Activated B cell treated with CpG ODN at 0.5 μM for 24 hours (primary cell): ENCODE measurements at regions not wholly inside any gene's neighbourhood (a gene's known extent, or its start where the extent isn't known, plus 50 kb on each side); places are given as distances from the start of the nearest gene placed in this dataset.

Experiments
- ATAC-seq: fragments of 200-7000 bp; cut with Tn5 transposase; one replicate; pipeline ENCODE4 v1.10.0; 2021; ENCODE audit warnings: low read depth, mild to moderate bottlenecking, moderate library complexity
- CTCF ChIA-PET: fragments of 350-600 bp; sonication (Branson Sonifier 250); formaldehyde crosslinking; loops from one replicate; lab custom pipeline; 2021; ENCODE audit warnings: antibody characterized with exemption; lab: Charles Lee
- POLR2A ChIA-PET: fragments of 350-600 bp; sonication (Branson Sonifier 250); formaldehyde crosslinking; loops from one replicate; lab custom pipeline; 2021; ENCODE audit warnings: antibody characterized with exemption; lab: Charles Lee
- DNase-seq: peaks from one replicate; pipeline ENCODE4 v3.0.0; 2022
- H3K27ac Mint-ChIP-seq: one replicate; pipeline ENCODE4 v1.8.0; 2020; ENCODE audit warnings: mixed read lengths
- H3K27me3 Mint-ChIP-seq: one replicate; pipeline ENCODE4 v1.8.0; 2021; ENCODE audit warnings: mixed read lengths
- H3K36me3 Mint-ChIP-seq: one replicate; pipeline ENCODE4 v1.8.0; 2021; ENCODE audit warnings: low read depth, mixed read lengths
- H3K4me1 Mint-ChIP-seq: one replicate; pipeline ENCODE4 v1.8.0; 2021; ENCODE audit warnings: mixed read lengths
- H3K4me3 Mint-ChIP-seq: one replicate; pipeline ENCODE4 v1.8.0; 2020; ENCODE audit warnings: mild to moderate bottlenecking, mixed read lengths
- H3K9me3 Mint-ChIP-seq: one replicate; pipeline ENCODE4 v1.8.0; 2020; ENCODE audit warnings: mixed read lengths
- CTCF ChIP-seq: fragments of 200-600 bp; IDR thresholded peaks from one replicate; pipeline ENCODE4 v1.8.0; 2022; ENCODE audit warnings: antibody characterized with exemption, mild to moderate bottlenecking
- intact Hi-C: fragments of 100-400 bp; cut with micrococcal nuclease; formaldehyde crosslinking; loops from one replicate; pipeline ENCODE4 v1.15.1; 2024

GRCh38 chr2:242011516-242011915 lies 142.0 kb downstream of the RTP5 start:
- DNase-seq: no peak
- Mint-ChIP-seq H3K36me3 (no peaks in the 10 kb centered on the region), H3K27ac (no peak overlapping the region), H3K9me3 (no peaks in the 10 kb centered on the region), H3K4me1 (peaks cover 16% of the 10 kb centered on the region), H3K4me3 (no peak overlapping the region), H3K27me3 (no peaks in the 10 kb centered on the region)
- ATAC-seq: peak; percentile 21
- CTCF ChIA-PET: no interaction called here
- intact Hi-C loops: no loop called here
- POLR2A ChIA-PET: no interaction called here
- no peak for TF ChIP-seq CTCF

GRCh38 chr2:242011991-242012764 lies 142.6 kb downstream of the RTP5 start:
- no peaks in the 10 kb centered on the region for H3K36me3 Mint-ChIP-seq
- intact Hi-C loops: no loop called here
- H3K27me3 Mint-ChIP-seq: no peaks in the 10 kb centered on the region
- H3K9me3 Mint-ChIP-seq: no peaks in the 10 kb centered on the region
- H3K4me1 Mint-ChIP-seq: peaks cover 20% of the 10 kb centered on the region
- ATAC-seq (no peak), DNase-seq (no peak)
- TF ChIP-seq CTCF: no peak
- CTCF ChIA-PET: no interaction called here
- POLR2A ChIA-PET: no interaction called here
- H3K27ac Mint-ChIP-seq: peak overlapping the region; percentile 33
- no peak overlapping the region for H3K4me3 Mint-ChIP-seq

GRCh38 chr2:242012956-242013764 lies 143.6 kb downstream of the RTP5 start:
- ChIA-PET CTCF (no interaction called here), POLR2A (no interaction called here)
- Mint-ChIP-seq H3K4me1 (peaks cover 23% of the 10 kb centered on the region), H3K27ac (no peak overlapping the region), H3K36me3 (no peaks in the 10 kb centered on the region), H3K27me3 (no peaks in the 10 kb centered on the region), H3K4me3 (no peak overlapping the region), H3K9me3 (no peaks in the 10 kb centered on the region)
- no peak for DNase-seq
- no peak for TF ChIP-seq CTCF
- intact Hi-C loops: no loop called here
- no peak for ATAC-seq

- DNase-seq (no peak), ATAC-seq (no peak)
- Mint-ChIP-seq H3K27ac (no peak overlapping the region), H3K4me3 (no peak overlapping the region), H3K9me3 (no peaks in the 10 kb centered on the region), H3K36me3 (no peaks in the 10 kb centered on the region), H3K27me3 (no peaks in the 10 kb centered on the region), H3K4me1 (peaks cover 23% of the 10 kb centered on the region)
- ChIA-PET CTCF (no interaction called here), POLR2A (no interaction called here)
- no peak for TF ChIP-seq CTCF
- intact Hi-C loops: no loop called here
Observed at GRCh38 chr2:242013771-242014170, 144.2 kb downstream of the RTP5 start.
